ENCODE measurements at regions not wholly inside any gene's neighbourhood (a gene's known extent, or its start where the extent isn't known, plus 50 kb on each side); places are given as distances from the start of the nearest gene placed in this dataset.

- Mint-ChIP-seq H3K27ac (no peak overlapping the region), H3K4me1 (ENCODE audit: low read depth) (no peaks in the 10 kb centered on the region), H3K4me3 (no peak overlapping the region), H3K27me3 (no peaks in the 10 kb centered on the region), H3K9me3 (peaks cover 2% of the 10 kb centered on the region), H3K36me3 (ENCODE audit: low read depth) (no peaks in the 10 kb centered on the region)
- CTCF ChIA-PET = no interaction called here
- DNase-seq (no peak), ATAC-seq (ENCODE audit: poor library complexity) (no peak)
- Histone ChIP-seq H3K9me3 (ENCODE audit: control insufficient read depth in 1 of 2, insufficient read depth in 1 of 2, low read length in 2 of 2) (peaks cover 0 to 3% of the 10 kb centered on the region in 2 experiments), H3K27ac (ENCODE audit: low read depth in 1 of 2, low read length in 2 of 2) (no peak overlapping the region), H3K27me3 (ENCODE audit: control insufficient read depth in 1 of 2, insufficient read depth in 2 of 2, low read length in 2 of 2) (no peaks in the 10 kb centered on the region), H3K36me3 (ENCODE audit: insufficient read depth, low read length) (no peaks in the 10 kb centered on the region), H3K4me1 (ENCODE audit: insufficient read depth, low read length) (no peaks in the 10 kb centered on the region), H3K4me3 (ENCODE audit: low read length) (no peak overlapping the region)
- intact Hi-C loops (cut with DNase I, micrococcal nuclease) = no loop called here
- TF ChIP-seq CTCF (IDR thresholded peaks at IDR 0.05) = no peak
- POLR2A ChIA-PET = no interaction called here
These were observed 963.3 kb downstream of the NLGN4X start for GRCh38 chrX:5265324-5265850.

DNA sequence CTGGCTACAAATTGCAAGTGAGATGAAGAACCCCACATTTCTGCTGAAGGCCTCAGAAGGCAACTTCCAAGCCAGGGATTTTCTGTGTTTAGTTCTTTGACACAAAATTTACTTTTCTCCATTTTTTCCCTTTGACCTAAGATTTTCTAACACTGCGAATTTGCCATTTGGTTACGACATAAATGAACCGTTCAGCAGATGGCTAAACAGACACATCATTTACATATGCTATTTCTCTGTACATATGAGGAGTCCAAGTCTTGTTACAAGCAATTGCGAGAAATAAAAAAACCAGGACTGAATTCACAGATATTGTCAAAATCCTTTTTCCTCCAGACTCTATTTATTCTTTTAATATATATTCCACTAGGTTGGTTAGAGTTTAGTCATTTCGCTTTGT, 978.6 kb downstream of the NLGN4X start:
- H3K4me1 ChIP-seq (ENCODE audit: insufficient read depth, low read length) = no peaks in the 10 kb centered on the region
- H3K4me3 ChIP-seq (ENCODE audit: low read length) = no peak overlapping the region
- H3K36me3 Mint-ChIP-seq (ENCODE audit: low read depth) = no peaks in the 10 kb centered on the region
- no peak overlapping the region for H3K27ac ChIP-seq (ENCODE audit: low read depth in 1 of 2, low read length in 2 of 2)
- H3K27me3 Mint-ChIP-seq = no peaks in the 10 kb centered on the region
- H3K27ac Mint-ChIP-seq = no peak overlapping the region
- ChIA-PET POLR2A (no interaction called here), CTCF (no interaction called here)
- no peaks in the 10 kb centered on the region for H3K4me1 Mint-ChIP-seq (ENCODE audit: low read depth)
- H3K36me3 ChIP-seq (ENCODE audit: insufficient read depth, low read length) = no peaks in the 10 kb centered on the region
- H3K9me3 ChIP-seq (ENCODE audit: control insufficient read depth in 1 of 2, insufficient read depth in 1 of 2, low read length in 2 of 2) = no peaks in the 10 kb centered on the region
- intact Hi-C loops (cut with DNase I, micrococcal nuclease) = no loop called here
- no peak for TF ChIP-seq CTCF (IDR thresholded peaks at IDR 0.05)
- no peaks in the 10 kb centered on the region for H3K27me3 ChIP-seq (ENCODE audit: control insufficient read depth in 1 of 2, insufficient read depth in 2 of 2, low read length in 2 of 2)
- H3K4me3 Mint-ChIP-seq = no peak overlapping the region
- H3K9me3 Mint-ChIP-seq = no peaks in the 10 kb centered on the region
- ATAC-seq (ENCODE audit: poor library complexity) = no peak
- no peak for DNase-seq

- H3K27ac ChIP-seq (ENCODE audit: low read depth in 1 of 2, low read length in 2 of 2) = no peak overlapping the region
- no peaks in the 10 kb centered on the region for H3K9me3 ChIP-seq (ENCODE audit: control insufficient read depth in 1 of 2, insufficient read depth in 1 of 2, low read length in 2 of 2)
- no peak overlapping the region for H3K4me3 Mint-ChIP-seq
- ATAC-seq (ENCODE audit: poor library complexity) (no peak), DNase-seq (no peak)
- intact Hi-C loops (cut with DNase I, micrococcal nuclease) = no loop called here
- H3K36me3 Mint-ChIP-seq (ENCODE audit: low read depth) = no peaks in the 10 kb centered on the region
- H3K27ac Mint-ChIP-seq = no peak overlapping the region
- CTCF ChIA-PET = no interaction called here
- H3K9me3 Mint-ChIP-seq = peaks cover 3% of the 10 kb centered on the region
- H3K4me1 Mint-ChIP-seq (ENCODE audit: low read depth) = no peaks in the 10 kb centered on the region
- no peak for TF ChIP-seq CTCF (IDR thresholded peaks at IDR 0.05)
- POLR2A ChIA-PET = no interaction called here
- no peaks in the 10 kb centered on the region for H3K36me3 ChIP-seq (ENCODE audit: insufficient read depth, low read length)
- no peaks in the 10 kb centered on the region for H3K27me3 ChIP-seq (ENCODE audit: control insufficient read depth in 1 of 2, insufficient read depth in 2 of 2, low read length in 2 of 2)
- H3K4me1 ChIP-seq (ENCODE audit: insufficient read depth, low read length) = no peaks in the 10 kb centered on the region
- H3K27me3 Mint-ChIP-seq = no peaks in the 10 kb centered on the region
- no peak overlapping the region for H3K4me3 ChIP-seq (ENCODE audit: low read length)
These were observed 986.4 kb downstream of the NLGN4X start for GRCh38 chrX:5242091-5242790.

Measured in CD4-positive, alpha-beta T cell (primary cell).